PC-3 (cell line): ENCODE measurements at regions not wholly inside any gene's neighbourhood (a gene's known extent, or its start where the extent isn't known, plus 50 kb on each side); places are given as distances from the start of the nearest gene placed in this dataset.

Experiments used
- CTCF ChIP-seq: fragments of 300-600 bp; sonication (generic); conservative IDR thresholded peaks from 2 replicates; pipeline ENCODE4 v1.5.1; 2017; ENCODE audit warnings: antibody characterized with exemption, low read depth, mild to moderate bottlenecking, low read length
- EZH2 ChIP-seq: fragments of 300-600 bp; sonication (generic); IDR thresholded peaks from one replicate; pipeline ENCODE4 v1.6.1; 2017; ENCODE audit warnings: antibody characterized with exemption, mild to moderate bottlenecking, low read length; ENCODE audit not compliant: unreplicated experiment
- EZH2phosphoT487 ChIP-seq: fragments of 300-600 bp; sonication (generic); IDR thresholded peaks from 2 replicates; pipeline ENCODE4 v1.6.1; 2018; ENCODE audit warnings: mild to moderate bottlenecking, antibody characterized with exemption, low read length, borderline replicate concordance

GRCh38 chr6:946546-946945 lies 253.6 kb upstream of the EXOC2 start:
- TF ChIP-seq CTCF (no peak), EZH2 (no peak), EZH2phosphoT487 (no peak)
